Upper lobe of right lung (tissue), 1 donor: ENCODE measurements at regions not wholly inside any gene's neighbourhood (a gene's known extent, or its start where the extent isn't known, plus 50 kb on each side); places are given as distances from the start of the nearest gene placed in this dataset.

ENCODE experiments used
- ATAC-seq: fragments of 200-7000 bp; cut with Tn5 transposase; one replicate; pipeline ENCODE4 v1.9.1; 2020; ENCODE audit warnings: mild to moderate bottlenecking, moderate library complexity
- DNase-seq: peaks from one replicate; pipeline ENCODE4 v3.0.0-alpha.2; 2020
- H3K27ac ChIP-seq: fragments of 200-600 bp; one replicate; pipeline ENCODE4 v1.8.0; 2022
- H3K27me3 ChIP-seq: fragments of 200-600 bp; one replicate; pipeline ENCODE4 v1.8.0; 2022; ENCODE audit warnings: mild to moderate bottlenecking
- H3K36me3 ChIP-seq: fragments of 200-600 bp; one replicate; pipeline ENCODE4 v1.8.0; 2022
- H3K4me1 ChIP-seq: fragments of 200-600 bp; one replicate; pipeline ENCODE4 v1.8.0; 2022
- H3K4me3 ChIP-seq: fragments of 200-600 bp; one replicate; pipeline ENCODE4 v1.8.0; 2022; ENCODE audit warnings: mild to moderate bottlenecking
- H3K9me3 ChIP-seq: fragments of 200-600 bp; one replicate; pipeline ENCODE4 v1.8.0; 2022
- intact Hi-C: fragments of 100-400 bp; cut with DNase I; formaldehyde crosslinking; loops from one replicate; pipeline ENCODE4 v1.11.0; 2022
- TF ChIP-seq, protein P1 (sequence below): fragments of 200-600 bp; IDR thresholded peaks from one replicate; pipeline ENCODE4 v1.8.0; 2022; ENCODE audit warnings: antibody characterized with exemption
- donor health status: DM: no; HTN: yes; CAD: no; lungs with severe emphysema.

DNA sequence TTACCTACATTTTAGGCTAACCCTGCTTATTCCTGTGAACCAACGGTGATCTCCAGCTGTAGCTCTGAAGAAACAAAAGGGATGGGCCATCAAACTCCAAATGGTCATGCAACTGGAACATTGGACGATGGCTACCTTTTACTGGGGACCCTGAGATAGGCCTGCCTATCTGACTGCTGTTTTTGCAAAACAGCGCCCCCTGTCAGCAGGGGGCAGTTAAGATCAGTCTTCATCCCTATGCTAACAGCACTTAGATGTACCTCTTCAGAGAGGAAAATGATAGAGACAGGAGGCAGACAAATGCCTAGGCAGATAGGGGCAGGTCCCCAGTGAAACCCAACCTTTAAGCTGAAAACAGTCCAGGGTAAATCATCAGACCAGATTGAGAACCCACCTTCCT, 1085.4 kb upstream of the SORCS1 start:
- Histone ChIP-seq H3K36me3 (no peaks in the 10 kb centered on the region), H3K9me3 (no peaks in the 10 kb centered on the region), H3K4me1 (no peaks in the 10 kb centered on the region), H3K27ac (no peak overlapping the region), H3K27me3 (no peaks in the 10 kb centered on the region), H3K4me3 (no peak overlapping the region)
- TF ChIP-seq, protein P1, sequence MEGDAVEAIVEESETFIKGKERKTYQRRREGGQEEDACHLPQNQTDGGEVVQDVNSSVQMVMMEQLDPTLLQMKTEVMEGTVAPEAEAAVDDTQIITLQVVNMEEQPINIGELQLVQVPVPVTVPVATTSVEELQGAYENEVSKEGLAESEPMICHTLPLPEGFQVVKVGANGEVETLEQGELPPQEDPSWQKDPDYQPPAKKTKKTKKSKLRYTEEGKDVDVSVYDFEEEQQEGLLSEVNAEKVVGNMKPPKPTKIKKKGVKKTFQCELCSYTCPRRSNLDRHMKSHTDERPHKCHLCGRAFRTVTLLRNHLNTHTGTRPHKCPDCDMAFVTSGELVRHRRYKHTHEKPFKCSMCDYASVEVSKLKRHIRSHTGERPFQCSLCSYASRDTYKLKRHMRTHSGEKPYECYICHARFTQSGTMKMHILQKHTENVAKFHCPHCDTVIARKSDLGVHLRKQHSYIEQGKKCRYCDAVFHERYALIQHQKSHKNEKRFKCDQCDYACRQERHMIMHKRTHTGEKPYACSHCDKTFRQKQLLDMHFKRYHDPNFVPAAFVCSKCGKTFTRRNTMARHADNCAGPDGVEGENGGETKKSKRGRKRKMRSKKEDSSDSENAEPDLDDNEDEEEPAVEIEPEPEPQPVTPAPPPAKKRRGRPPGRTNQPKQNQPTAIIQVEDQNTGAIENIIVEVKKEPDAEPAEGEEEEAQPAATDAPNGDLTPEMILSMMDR: no peak
- DNase-seq (no peak), ATAC-seq (no peak)
- intact Hi-C loops: no loop called here

DNA sequence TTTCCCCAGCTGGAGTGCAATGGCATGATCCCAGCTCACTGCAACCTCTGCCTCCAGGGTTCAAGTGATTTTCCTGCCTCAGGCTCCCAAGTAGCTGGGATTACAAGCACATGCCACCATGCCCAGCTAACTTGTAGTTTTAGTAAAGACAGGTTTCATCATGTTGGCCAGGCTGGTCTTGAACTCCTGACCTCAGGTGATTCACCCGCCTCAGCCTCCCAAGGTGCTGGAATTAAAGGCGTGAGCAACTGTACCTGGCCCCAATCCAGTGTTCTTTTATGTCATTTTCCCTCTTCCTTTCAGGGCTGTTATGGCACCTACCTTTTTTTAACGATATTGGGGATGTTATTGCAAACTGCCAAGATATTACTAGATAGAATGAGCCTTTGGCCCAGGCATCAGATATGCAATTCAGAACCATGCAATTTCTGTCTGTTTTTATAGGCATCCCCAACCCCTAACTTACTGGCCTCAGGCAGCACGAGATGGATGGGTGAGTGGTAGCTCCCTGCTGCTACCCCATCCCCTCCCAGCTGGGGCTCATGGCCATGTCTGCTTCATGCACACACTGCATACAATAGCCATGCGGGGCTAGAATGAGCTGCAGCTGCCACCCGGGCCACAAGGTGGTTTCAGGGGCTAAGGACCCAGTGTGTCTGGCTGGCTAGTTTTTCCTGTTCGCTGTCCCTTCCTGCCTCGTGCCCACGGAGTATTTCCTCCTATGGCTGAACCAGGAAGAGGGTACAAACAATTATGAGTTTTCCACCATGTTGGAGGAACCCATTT, 1080.1 kb upstream of the SORCS1 start:
- intact Hi-C loops: no loop called here
- TF ChIP-seq, protein P1: no peak
- DNase-seq (no peak), ATAC-seq (no peak)
- H3K27me3 ChIP-seq: no peaks in the 10 kb centered on the region
- no peak overlapping the region for H3K27ac ChIP-seq
- no peaks in the 10 kb centered on the region for H3K9me3 ChIP-seq
- no peak overlapping the region for H3K4me3 ChIP-seq
- no peaks in the 10 kb centered on the region for H3K36me3 ChIP-seq
- no peaks in the 10 kb centered on the region for H3K4me1 ChIP-seq

DNA sequence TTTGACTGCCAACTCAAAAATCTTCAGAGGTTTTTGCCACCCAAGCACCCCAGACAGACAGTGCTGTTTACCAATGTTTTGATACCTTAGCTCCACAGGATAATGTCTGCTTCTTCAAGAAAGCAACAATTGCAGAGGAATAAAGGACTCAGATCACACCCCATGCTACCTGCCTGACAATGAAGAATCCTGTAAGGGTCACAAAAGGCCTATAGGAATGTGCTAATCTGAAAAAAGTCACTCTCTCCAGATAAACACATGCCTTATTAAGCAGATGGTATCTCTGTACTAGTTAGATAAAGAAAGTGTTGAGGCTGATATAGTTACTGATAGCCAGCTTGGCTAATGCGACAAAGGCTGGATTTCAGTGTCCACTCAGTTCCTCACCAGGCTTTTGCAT, 1076.7 kb upstream of the SORCS1 start:
- Histone ChIP-seq H3K4me1 (no peaks in the 10 kb centered on the region), H3K4me3 (no peak overlapping the region), H3K27me3 (no peaks in the 10 kb centered on the region), H3K27ac (no peak overlapping the region), H3K9me3 (no peaks in the 10 kb centered on the region), H3K36me3 (no peaks in the 10 kb centered on the region)
- TF ChIP-seq, protein P1: no peak
- ATAC-seq: no peak
- no peak for DNase-seq
- intact Hi-C loops: no loop called here

DNA sequence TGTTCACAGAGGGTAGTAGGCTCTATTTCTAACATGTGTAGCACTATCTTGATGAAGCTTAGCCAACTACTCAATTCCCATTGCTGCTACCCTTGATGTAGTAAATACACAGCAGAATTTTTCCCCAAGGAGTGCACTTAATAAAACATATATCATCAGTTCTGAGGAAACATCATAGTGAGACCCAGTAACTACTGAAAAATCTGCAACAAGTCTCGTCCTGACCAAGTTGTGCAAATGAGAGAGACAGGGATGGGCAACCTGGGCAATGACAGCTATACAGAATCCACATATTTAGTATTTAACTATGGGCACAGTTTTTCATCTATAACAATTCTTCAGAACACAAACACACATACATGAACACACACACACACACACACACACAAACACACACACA, 1073.8 kb upstream of the SORCS1 start:
- Histone ChIP-seq H3K9me3 (no peaks in the 10 kb centered on the region), H3K27ac (no peak overlapping the region), H3K36me3 (no peaks in the 10 kb centered on the region), H3K4me3 (no peak overlapping the region), H3K27me3 (no peaks in the 10 kb centered on the region), H3K4me1 (no peaks in the 10 kb centered on the region)
- ATAC-seq (no peak), DNase-seq (no peak)
- TF ChIP-seq, protein P1: no peak
- intact Hi-C loops: no loop called here

DNA sequence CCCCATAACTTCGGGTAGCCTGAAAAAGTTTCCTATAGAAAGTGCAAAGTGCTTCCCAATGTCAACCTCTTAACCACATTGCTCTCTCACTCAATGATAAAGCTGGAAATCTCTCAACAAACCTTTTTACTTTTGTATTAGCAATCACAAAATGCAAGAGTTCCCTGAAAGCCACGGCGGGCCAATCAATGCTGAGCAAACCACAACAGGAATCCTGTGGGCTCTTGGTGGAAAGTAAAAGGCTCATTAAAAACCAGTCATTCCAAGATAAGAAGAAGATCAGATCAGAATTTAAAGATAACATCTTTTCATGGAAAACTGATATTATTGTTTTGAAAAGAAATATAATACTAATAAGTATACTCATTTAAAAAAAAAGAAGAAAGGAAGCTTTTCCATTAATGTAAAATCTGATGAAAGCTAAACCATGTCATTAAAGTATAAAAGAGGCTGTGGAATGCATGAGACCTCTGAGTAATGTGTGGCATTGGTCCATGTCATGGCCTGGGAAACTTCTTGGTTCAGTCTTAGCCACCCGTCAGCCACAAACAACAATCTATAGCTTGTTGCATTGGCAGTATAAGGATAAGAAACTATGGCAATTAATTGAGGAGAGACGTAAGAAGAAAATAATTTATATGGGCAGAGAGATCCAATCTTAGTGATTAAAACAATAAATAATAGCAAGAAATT, 1066.1 kb upstream of the SORCS1 start:
- H3K27me3 ChIP-seq: no peaks in the 10 kb centered on the region
- no peaks in the 10 kb centered on the region for H3K9me3 ChIP-seq
- no peak overlapping the region for H3K4me3 ChIP-seq
- no peak for ATAC-seq
- TF ChIP-seq, protein P1: no peak
- no peaks in the 10 kb centered on the region for H3K4me1 ChIP-seq
- intact Hi-C loops: no loop called here
- no peak overlapping the region for H3K27ac ChIP-seq
- DNase-seq: no peak
- H3K36me3 ChIP-seq: no peaks in the 10 kb centered on the region
